ENCODE measurements at regions not wholly inside any gene's neighbourhood (a gene's known extent, or its start where the extent isn't known, plus 50 kb on each side); places are given as distances from the start of the nearest gene placed in this dataset.

GRCh38 chr5:111004291-111004690, 67.2 kb upstream of the TSLP start:
- no peak for DNase-seq (ENCODE audit: low read depth)

GRCh38 chr5:111010783-111011182, 60.7 kb upstream of the TSLP start:
- no peak for DNase-seq (ENCODE audit: low read depth)

GRCh38 chr5:111013011-111013410, 58.5 kb upstream of the TSLP start:
- no peak for DNase-seq (ENCODE audit: low read depth)

- no peak for DNase-seq (ENCODE audit: low read depth)
Measured at GRCh38 chr5:111016801-111017200, 54.7 kb upstream of the TSLP start.

GRCh38 chr5:111017731-111018130, 53.8 kb upstream of the TSLP start:
- DNase-seq (ENCODE audit: low read depth) = peak; percentile 15
